ENCODE measurements at regions not wholly inside any gene's neighbourhood (a gene's known extent, or its start where the extent isn't known, plus 50 kb on each side); places are given as distances from the start of the nearest gene placed in this dataset.

DNA sequence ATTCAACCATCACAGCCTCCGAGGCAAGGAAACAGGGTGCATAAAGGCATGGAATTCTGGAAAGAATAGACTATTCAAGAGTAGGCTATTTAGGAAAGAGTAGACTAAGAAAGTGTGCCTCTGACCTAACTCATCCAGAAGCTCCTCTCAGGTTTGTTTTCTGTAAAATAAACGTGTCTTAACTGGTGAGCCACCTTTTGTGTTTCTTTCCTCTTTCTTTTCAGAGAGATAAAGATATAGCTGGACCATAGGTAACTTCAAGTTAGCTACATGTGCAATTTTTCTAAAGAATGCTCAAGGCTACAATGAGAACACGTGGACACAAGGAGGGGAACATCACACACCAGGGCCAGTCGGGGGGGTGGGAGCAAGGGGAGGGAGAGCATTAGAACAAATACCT is 577.0 kb downstream of the TYW1 start:
- TF ChIP-seq EP300 (IDR thresholded peaks at IDR 0.05) (no peak), POLR2A (IDR thresholded peaks at IDR 0.05) (no peak), POLR2AphosphoS5 (IDR thresholded peaks at IDR 0.05) (no peak)
- TF ChIP-seq, protein P1, sequence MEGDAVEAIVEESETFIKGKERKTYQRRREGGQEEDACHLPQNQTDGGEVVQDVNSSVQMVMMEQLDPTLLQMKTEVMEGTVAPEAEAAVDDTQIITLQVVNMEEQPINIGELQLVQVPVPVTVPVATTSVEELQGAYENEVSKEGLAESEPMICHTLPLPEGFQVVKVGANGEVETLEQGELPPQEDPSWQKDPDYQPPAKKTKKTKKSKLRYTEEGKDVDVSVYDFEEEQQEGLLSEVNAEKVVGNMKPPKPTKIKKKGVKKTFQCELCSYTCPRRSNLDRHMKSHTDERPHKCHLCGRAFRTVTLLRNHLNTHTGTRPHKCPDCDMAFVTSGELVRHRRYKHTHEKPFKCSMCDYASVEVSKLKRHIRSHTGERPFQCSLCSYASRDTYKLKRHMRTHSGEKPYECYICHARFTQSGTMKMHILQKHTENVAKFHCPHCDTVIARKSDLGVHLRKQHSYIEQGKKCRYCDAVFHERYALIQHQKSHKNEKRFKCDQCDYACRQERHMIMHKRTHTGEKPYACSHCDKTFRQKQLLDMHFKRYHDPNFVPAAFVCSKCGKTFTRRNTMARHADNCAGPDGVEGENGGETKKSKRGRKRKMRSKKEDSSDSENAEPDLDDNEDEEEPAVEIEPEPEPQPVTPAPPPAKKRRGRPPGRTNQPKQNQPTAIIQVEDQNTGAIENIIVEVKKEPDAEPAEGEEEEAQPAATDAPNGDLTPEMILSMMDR (IDR thresholded peaks at IDR 0.05), result no peak
- H3K36me3 ChIP-seq, result no peaks in the 10 kb centered on the region
- DNase-seq, result no peak
- H3K27ac ChIP-seq, result no peak overlapping the region
- 76 to 79% methylated on average over 4 of the region's 4 CpGs for WGBS, 2 donors
- intact Hi-C loops (cut with DNase I), result no loop called here
- no peaks in the 10 kb centered on the region for H3K27me3 ChIP-seq
- H3K9me3 ChIP-seq, result peaks cover 0 to 4% (median 1%) of the 10 kb centered on the region in 4 donors
- H3K4me3 ChIP-seq, result no peak overlapping the region
- H3K4me1 ChIP-seq, result no peaks in the 10 kb centered on the region

DNA sequence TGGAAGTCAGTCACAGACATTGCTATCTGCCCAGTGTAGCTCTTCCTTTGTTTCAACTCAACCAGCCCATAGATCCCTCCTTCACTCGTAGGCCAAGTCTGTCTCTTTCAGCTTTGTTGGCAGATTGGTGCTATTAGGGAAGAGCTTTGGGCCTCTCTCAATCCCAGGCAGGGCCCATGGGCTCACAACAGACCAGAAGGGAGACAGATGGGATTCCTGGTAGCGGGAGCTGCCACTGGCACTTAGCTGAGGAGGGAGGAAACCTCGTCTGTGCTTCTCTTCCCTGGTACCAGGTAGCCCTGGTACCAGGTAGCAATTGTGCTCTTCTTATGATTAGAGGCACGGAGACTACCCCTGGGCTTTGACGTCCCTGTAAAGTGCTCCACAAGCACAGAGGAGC is 592.0 kb downstream of the TYW1 start:
- no peak for DNase-seq
- no peak overlapping the region for H3K27ac ChIP-seq
- peaks cover 0 to 19% (median 4%) of the 10 kb centered on the region in 4 donors for H3K9me3 ChIP-seq
- H3K4me3 ChIP-seq, result no peak overlapping the region
- TF ChIP-seq, protein P1 (IDR thresholded peaks at IDR 0.05), result no peak
- TF ChIP-seq POLR2A (IDR thresholded peaks at IDR 0.05) (no peak), POLR2AphosphoS5 (IDR thresholded peaks at IDR 0.05) (no peak), EP300 (IDR thresholded peaks at IDR 0.05) (no peak)
- H3K27me3 ChIP-seq, result no peaks in the 10 kb centered on the region
- WGBS, 2 donors, result 73 to 76% methylated on average over 5 of the region's 5 CpGs
- no peaks in the 10 kb centered on the region for H3K36me3 ChIP-seq
- intact Hi-C loops (cut with DNase I), result no loop called here
- no peaks in the 10 kb centered on the region for H3K4me1 ChIP-seq

DNA sequence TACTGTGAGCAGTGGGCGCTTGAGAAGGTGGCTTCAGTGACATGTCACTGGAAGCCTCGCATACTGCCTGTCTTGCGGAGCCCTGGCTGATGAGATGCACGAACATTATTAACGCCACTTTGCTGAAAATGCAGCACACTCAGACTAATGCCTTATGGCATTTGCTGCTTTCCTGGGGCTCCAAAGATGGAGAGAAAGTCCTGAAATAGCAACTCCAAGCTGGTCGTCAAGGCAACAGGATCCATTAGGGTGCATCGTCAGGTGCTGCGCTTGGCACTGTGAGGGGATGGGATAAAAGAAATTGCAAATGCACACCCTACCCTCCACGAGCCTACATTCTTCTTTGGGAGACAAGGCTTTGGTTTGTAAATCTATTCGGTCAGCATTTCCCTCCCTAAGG is 592.5 kb downstream of the TYW1 start:
- Histone ChIP-seq H3K4me3 (no peak overlapping the region), H3K27me3 (no peaks in the 10 kb centered on the region), H3K9me3 (peaks cover 0 to 19% (median 4%) of the 10 kb centered on the region in 4 donors), H3K36me3 (no peaks in the 10 kb centered on the region), H3K4me1 (no peaks in the 10 kb centered on the region), H3K27ac (no peak overlapping the region)
- 80 to 81% methylated on average over 10 of the region's 10 CpGs for WGBS, 2 donors
- DNase-seq, result no peak
- TF ChIP-seq POLR2A (IDR thresholded peaks at IDR 0.05), result no peak
- no peak for TF ChIP-seq POLR2AphosphoS5 (IDR thresholded peaks at IDR 0.05)
- TF ChIP-seq EP300 (IDR thresholded peaks at IDR 0.05), result no peak
- TF ChIP-seq, protein P1 (IDR thresholded peaks at IDR 0.05), result no peak
- intact Hi-C loops (cut with DNase I), result no loop called here

DNA sequence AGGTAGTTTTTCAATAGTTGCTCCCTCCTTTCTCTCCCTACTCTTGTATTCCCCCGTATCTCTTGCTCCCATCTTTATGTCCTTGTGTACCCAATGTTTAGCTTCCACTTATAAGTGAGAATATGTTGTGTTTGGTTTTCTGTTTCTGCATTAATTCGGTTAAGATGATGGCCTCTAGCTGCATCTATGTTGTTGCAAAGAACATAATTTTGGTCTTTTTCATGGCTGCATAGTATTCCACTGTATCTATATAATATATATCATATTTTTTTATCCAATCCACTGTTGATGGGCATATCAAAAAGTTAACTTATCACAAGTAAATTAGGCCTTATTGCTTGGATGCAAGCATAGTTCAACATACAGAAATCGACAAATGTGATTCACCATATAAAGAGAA is 594.0 kb downstream of the TYW1 start:
- no peak overlapping the region for H3K27ac ChIP-seq
- TF ChIP-seq EP300 (IDR thresholded peaks at IDR 0.05), result no peak
- no peak for TF ChIP-seq POLR2AphosphoS5 (IDR thresholded peaks at IDR 0.05)
- TF ChIP-seq, protein P1 (IDR thresholded peaks at IDR 0.05), result no peak
- TF ChIP-seq POLR2A (IDR thresholded peaks at IDR 0.05), result no peak
- WGBS, 2 donors, result 83 to 85% methylated on average over 3 of the region's 3 CpGs
- DNase-seq, result no peak
- H3K36me3 ChIP-seq, result no peaks in the 10 kb centered on the region
- intact Hi-C loops (cut with DNase I), result no loop called here
- H3K4me3 ChIP-seq, result no peak overlapping the region
- no peaks in the 10 kb centered on the region for H3K4me1 ChIP-seq
- H3K9me3 ChIP-seq, result peaks cover 0 to 19% (median 4%) of the 10 kb centered on the region in 4 donors
- H3K27me3 ChIP-seq, result no peaks in the 10 kb centered on the region

DNA sequence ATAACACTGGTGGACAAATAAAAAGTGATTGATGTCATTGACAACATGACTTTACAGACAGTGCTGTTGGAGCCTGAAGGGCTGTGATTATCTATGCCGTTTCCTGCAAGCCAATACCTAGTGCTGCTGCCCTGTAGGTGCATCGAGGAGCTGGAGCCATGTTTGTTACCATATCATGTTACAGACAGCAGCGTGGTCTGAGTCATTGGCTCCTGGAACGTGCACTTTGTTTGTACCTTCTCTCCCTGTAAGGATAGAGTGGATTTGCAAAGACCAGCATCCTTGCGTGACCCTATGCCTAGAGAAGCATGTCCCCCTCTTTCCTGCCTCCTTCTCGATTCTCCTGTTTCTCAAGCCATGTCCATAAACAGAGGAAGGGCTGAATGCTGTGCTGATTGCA is 597.2 kb downstream of the TYW1 start:
- no peak for DNase-seq
- TF ChIP-seq EP300 (IDR thresholded peaks at IDR 0.05) (no peak), POLR2A (IDR thresholded peaks at IDR 0.05) (no peak), POLR2AphosphoS5 (IDR thresholded peaks at IDR 0.05) (no peak)
- TF ChIP-seq, protein P1 (IDR thresholded peaks at IDR 0.05), result no peak
- Histone ChIP-seq H3K4me3 (no peak overlapping the region), H3K27me3 (no peaks in the 10 kb centered on the region), H3K4me1 (no peaks in the 10 kb centered on the region), H3K9me3 (peaks cover 0 to 5% (median 2%) of the 10 kb centered on the region in 4 donors), H3K36me3 (no peaks in the 10 kb centered on the region), H3K27ac (no peak overlapping the region)
- intact Hi-C loops (cut with DNase I), result no loop called here
- 40 to 41% methylated on average over 6 of the region's 6 CpGs for WGBS, 2 donors
